Heart right ventricle (tissue), 16 donors: ENCODE measurements at regions not wholly inside any gene's neighbourhood (a gene's known extent, or its start where the extent isn't known, plus 50 kb on each side); places are given as distances from the start of the nearest gene placed in this dataset.

ENCODE experiments used
- ATAC-seq, 8 donors: fragments of 200-7000 bp; cut with Tn5 transposase; one replicate each; pipeline ENCODE4 v1.9.1; 2020; ENCODE audit warnings: mild to moderate bottlenecking in 8 of 8, moderate library complexity in 8 of 8, moderate number of reproducible peaks in 1 of 8
- DNase-seq, 2 donors: peaks; one replicate each; pipeline ENCODE4 v3.0.0-alpha.2; 2020
- H3K27ac ChIP-seq, 10 donors: fragments of 200-600 bp; sonication (generic) in 2 of 10; one replicate each; pipeline versions ENCODE4 v1.5.0 to v1.8.0; 2020 to 2022; ENCODE audit warnings: mild to moderate bottlenecking in 3 of 10
- H3K27me3 ChIP-seq, 7 donors: fragments of 200-600 bp; one replicate each; pipeline ENCODE4 v1.8.0; 2021 to 2022; ENCODE audit warnings: mild to moderate bottlenecking in 2 of 7
- H3K36me3 ChIP-seq, 9 donors: fragments of 200-600 bp; sonication (generic) in 1 of 9; one replicate each; pipeline versions ENCODE4 v1.5.0 to v1.8.0; 2020 to 2022; ENCODE audit warnings: mild to moderate bottlenecking in 2 of 9
- H3K4me1 ChIP-seq, 9 donors: fragments of 200-600 bp; sonication (generic) in 1 of 9; one replicate each; pipeline versions ENCODE4 v1.5.0 to v1.8.0; 2020 to 2022; ENCODE audit warnings: mild to moderate bottlenecking in 4 of 9
- H3K4me3 ChIP-seq, 10 donors: fragments of 200-600 bp; sonication (generic) in 2 of 10; one replicate each; pipeline versions ENCODE4 v1.5.0 to v1.8.0; 2020 to 2022; ENCODE audit warnings: mild to moderate bottlenecking in 7 of 10, moderate library complexity in 2 of 10
- H3K9me3 ChIP-seq, 11 donors: fragments of 200-600 bp in 10 of 11; sonication (generic) in 2 of 11; one replicate each; pipeline versions ENCODE4 v1.5.0 to v1.8.0; 2013 to 2022; ENCODE audit warnings: mild to moderate bottlenecking in 2 of 11, control low read depth in 1 of 11, moderate library complexity in 1 of 11
- WGBS, 2 donors: extraction: QIAGEN DNeasy Blood & Tissue Kit; methylation state at CpG; one replicate each; pipeline ENCODE4 v1.1.7; 2013; ENCODE audit warnings: inconsistent platforms in 1 of 2; 5-methylcytosine and 5-hydroxymethylcytosine counted together
- intact Hi-C, 10 donors: fragments of 100-400 bp; cut with DNase I; formaldehyde crosslinking; loops; one replicate each; pipeline versions ENCODE4 v1.11.1 to v1.14.2; 2022
- TF ChIP-seq, protein P1 (sequence below), 9 donors: fragments of 200-600 bp; sonication (generic) in 2 of 9; IDR thresholded peaks; one replicate each; pipeline versions ENCODE4 v1.5.0 to v1.8.0; 2021 to 2022; ENCODE audit warnings: antibody characterized with exemption in 9 of 9, mild to moderate bottlenecking in 5 of 9, moderate library complexity in 1 of 9
- donor health status: Arrhythmogenic right ventricular cardiomyopathy.
- donor health status: ischemic (EF 13 %, LVEDD 7.1; RV severe dilation, severe dysfunction).
- donor health status: healthy with polysubstance abuse.
- donor health status: DM: no; HTN: yes; CAD: no.
- donor health status: DM: no; HTN: no; CAD: no.
- donor health status: ischemic (EF 25% LVEDD 6.9; RV normal size, moderate dysfunction).
- donor health status: ischemic (EF 25% LVEDD 5.7; RV mildly dilated, moderate dysfunction).
- donor health status: healthy.
- donor health status: DM: yes; HTN: yes; CAD: no.
- donor health status: Ischemic cardiomyopathy.
- donor health status: ischemic (EF 35%, LVEDD 5.7; RV mildly dilated, moderate dysfunction).
- donor health status: nonischemic (EF 11% LVEDD 7.7; RV severe dilation, severe dysfunction).
- donor health status: DM: yes; HTN: yes; CAD: no.
- donor health status: PGD.
- donor health status: ischemic (EF 29% LVEDD 5.4; RV normal size, mild dysfunction).
- donor health status: nonischemic (EF 23%, LVEDD 6.1; RV moderate dilation, normal function).

DNA sequence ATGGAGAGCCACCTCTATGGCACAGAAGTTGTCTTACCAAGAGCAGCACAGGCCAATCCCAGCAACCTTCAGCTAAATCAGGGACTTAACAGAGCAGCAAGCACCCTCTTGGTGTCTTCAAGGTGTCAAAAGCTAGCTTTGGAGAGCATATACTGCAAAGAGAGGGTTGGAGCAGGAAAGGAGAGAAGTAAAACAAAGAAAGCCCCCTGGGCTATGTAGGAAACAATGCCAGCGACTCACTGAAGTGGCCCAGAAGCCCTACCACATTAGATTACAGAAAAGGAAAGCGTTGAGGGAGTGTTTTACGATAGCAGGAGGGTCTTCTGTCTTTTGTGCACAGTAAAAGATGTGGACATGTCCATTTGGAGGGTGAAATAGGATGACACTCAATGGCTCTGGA is 233.4 kb downstream of the MREG start:
- intact Hi-C loops, result no loop called here
- TF ChIP-seq, protein P1, sequence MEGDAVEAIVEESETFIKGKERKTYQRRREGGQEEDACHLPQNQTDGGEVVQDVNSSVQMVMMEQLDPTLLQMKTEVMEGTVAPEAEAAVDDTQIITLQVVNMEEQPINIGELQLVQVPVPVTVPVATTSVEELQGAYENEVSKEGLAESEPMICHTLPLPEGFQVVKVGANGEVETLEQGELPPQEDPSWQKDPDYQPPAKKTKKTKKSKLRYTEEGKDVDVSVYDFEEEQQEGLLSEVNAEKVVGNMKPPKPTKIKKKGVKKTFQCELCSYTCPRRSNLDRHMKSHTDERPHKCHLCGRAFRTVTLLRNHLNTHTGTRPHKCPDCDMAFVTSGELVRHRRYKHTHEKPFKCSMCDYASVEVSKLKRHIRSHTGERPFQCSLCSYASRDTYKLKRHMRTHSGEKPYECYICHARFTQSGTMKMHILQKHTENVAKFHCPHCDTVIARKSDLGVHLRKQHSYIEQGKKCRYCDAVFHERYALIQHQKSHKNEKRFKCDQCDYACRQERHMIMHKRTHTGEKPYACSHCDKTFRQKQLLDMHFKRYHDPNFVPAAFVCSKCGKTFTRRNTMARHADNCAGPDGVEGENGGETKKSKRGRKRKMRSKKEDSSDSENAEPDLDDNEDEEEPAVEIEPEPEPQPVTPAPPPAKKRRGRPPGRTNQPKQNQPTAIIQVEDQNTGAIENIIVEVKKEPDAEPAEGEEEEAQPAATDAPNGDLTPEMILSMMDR (IDR thresholded peaks at IDR 0.05), result no peak
- 98 to 99% methylated on average over 3 of the region's 3 CpGs for WGBS, 2 donors
- ATAC-seq (no peak), DNase-seq (no peak)
- H3K9me3 ChIP-seq, result no peaks in the 10 kb centered on the region
- H3K4me3 ChIP-seq, result no peak overlapping the region
- H3K27ac ChIP-seq, result no peak overlapping the region
- H3K27me3 ChIP-seq, result no peaks in the 10 kb centered on the region
- no peaks in the 10 kb centered on the region for H3K36me3 ChIP-seq
- peaks cover 0 to 30% (median 8%) of the 10 kb centered on the region in 9 donors for H3K4me1 ChIP-seq

DNA sequence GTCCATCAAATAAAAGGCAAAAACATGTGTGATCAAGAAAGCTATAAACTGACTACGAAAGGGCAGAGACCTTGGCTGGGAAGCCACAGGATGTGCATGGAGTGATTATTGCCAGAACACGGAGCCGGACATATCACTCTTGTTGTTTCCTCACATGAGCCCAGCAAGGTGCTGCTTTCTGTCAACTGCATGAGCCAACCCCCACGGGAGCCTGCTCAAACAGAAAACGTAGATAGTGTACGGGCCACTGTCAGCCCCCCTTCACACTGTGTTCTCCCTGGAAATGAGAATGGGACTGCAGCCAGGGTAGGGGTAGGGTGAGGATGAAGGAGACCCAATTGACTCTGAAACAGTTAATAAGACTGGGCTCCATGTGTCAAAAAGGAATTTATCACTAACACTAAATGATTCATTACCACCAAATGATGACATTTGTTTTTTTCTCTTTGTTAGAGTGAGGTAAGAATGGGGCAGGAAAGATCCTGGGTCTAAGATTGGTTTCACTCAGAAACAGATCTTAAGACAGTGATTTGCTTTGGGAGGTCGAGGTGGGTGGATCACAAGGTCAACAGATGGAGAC is 235.8 kb downstream of the MREG start:
- 37 to 43% methylated on average over 7 of the region's 7 CpGs for WGBS, 2 donors
- peak in 3 of 8 donors; percentile 12 to 34 (median 25) for ATAC-seq
- TF ChIP-seq, protein P1 (IDR thresholded peaks at IDR 0.05), result no peak
- H3K27ac ChIP-seq, result no peak overlapping the region
- no peaks in the 10 kb centered on the region for H3K9me3 ChIP-seq
- H3K36me3 ChIP-seq, result no peaks in the 10 kb centered on the region
- intact Hi-C loops, result no loop called here
- H3K4me1 ChIP-seq, result peaks cover 0 to 30% (median 6%) of the 10 kb centered on the region in 9 donors
- no peak overlapping the region for H3K4me3 ChIP-seq
- no peaks in the 10 kb centered on the region for H3K27me3 ChIP-seq
- DNase-seq, result no peak

DNA sequence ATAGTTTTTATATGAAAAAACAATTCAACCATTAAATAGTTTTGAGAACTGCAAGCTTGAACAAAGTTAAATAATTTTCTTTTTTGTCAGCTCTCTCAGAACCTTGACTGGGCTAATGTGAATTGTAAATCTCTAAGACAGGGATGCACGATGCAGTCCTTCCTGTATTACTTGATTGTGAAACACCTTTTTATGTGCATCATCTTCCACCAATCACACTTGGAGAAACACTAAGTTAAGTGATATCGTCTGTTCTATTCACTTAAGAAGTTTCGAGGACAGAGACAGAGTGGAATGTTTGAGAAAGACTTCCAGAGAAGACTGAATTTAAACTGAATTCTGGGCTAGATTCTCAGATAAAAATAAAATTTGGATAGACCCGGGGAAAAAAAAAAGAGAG is 238.2 kb downstream of the MREG start:
- no peak overlapping the region for H3K4me3 ChIP-seq
- H3K4me1 ChIP-seq, result peaks cover 0 to 40% (median 17%) of the 10 kb centered on the region in 9 donors
- intact Hi-C loops, result no loop called here
- ATAC-seq (no peak), DNase-seq (no peak)
- no peaks in the 10 kb centered on the region for H3K27me3 ChIP-seq
- H3K36me3 ChIP-seq, result no peaks in the 10 kb centered on the region
- no peak overlapping the region for H3K27ac ChIP-seq
- TF ChIP-seq, protein P1 (IDR thresholded peaks at IDR 0.05), result no peak
- H3K9me3 ChIP-seq, result no peaks in the 10 kb centered on the region
- WGBS, 2 donors, result 63 to 83% methylated on average over 4 of the region's 4 CpGs

DNA sequence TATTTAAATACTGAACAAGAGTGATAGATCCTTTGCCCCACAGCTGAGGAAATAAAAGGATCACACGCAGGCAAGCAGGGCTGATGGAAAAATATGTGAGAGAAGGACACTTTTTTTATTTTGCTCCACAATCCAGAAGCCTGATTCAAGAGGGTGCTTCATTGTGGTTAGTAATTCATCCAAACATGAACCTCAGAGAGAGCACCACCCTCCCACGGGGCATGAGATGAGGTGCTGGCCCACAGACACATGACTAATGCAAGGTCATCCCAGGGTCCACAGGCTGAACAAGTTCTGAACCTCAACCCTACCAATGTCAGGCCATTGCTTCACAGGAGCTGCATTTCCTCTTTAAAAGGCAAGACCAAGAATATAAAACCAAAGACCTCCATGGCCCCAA is 239.6 kb downstream of the MREG start:
- ATAC-seq (peak in 1 of 8 donors; percentile 76), DNase-seq (no peak)
- Histone ChIP-seq H3K4me3 (no peak overlapping the region), H3K27me3 (no peaks in the 10 kb centered on the region), H3K9me3 (no peaks in the 10 kb centered on the region), H3K27ac (peak overlapping the region in 1 of 10 donors; percentile 58), H3K36me3 (no peaks in the 10 kb centered on the region), H3K4me1 (peaks cover 0 to 40% (median 17%) of the 10 kb centered on the region in 9 donors)
- intact Hi-C loops, result no loop called here
- TF ChIP-seq, protein P1 (IDR thresholded peaks at IDR 0.05), result no peak
- WGBS, 2 donors, result 80 to 83% methylated on average over 2 of the region's 2 CpGs
